NCI-H2227 treated with DMSO at 0.1 percent for 48 hours (cell line): ENCODE measurements at regions not wholly inside any gene's neighbourhood (a gene's known extent, or its start where the extent isn't known, plus 50 kb on each side); places are given as distances from the start of the nearest gene placed in this dataset.

Experiments used
- DNase-seq: peaks from one replicate; lab custom pipeline; 2025; lab: John Stamatoyannopoulos, UW

DNA sequence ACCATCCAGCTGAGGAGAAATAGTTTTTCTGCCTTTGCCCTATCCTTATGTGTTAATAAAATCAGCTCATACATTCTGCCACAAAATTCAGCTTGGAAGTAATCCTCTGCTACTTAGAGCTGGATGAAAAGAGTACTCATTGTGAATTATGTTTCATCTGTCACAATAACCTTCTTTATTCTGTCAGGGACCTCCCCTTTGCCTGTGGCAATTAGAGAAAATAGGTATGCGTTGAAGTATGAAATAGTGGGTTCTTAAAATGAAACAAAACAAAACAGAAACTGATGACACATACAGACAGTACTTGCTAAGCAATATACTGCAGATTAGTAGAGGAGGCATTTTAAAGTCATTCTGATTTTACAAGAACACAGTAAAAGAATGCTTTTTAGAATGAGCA lies 578.5 kb downstream of the USP25 start:
- DNase-seq = peak; percentile 76

DNA sequence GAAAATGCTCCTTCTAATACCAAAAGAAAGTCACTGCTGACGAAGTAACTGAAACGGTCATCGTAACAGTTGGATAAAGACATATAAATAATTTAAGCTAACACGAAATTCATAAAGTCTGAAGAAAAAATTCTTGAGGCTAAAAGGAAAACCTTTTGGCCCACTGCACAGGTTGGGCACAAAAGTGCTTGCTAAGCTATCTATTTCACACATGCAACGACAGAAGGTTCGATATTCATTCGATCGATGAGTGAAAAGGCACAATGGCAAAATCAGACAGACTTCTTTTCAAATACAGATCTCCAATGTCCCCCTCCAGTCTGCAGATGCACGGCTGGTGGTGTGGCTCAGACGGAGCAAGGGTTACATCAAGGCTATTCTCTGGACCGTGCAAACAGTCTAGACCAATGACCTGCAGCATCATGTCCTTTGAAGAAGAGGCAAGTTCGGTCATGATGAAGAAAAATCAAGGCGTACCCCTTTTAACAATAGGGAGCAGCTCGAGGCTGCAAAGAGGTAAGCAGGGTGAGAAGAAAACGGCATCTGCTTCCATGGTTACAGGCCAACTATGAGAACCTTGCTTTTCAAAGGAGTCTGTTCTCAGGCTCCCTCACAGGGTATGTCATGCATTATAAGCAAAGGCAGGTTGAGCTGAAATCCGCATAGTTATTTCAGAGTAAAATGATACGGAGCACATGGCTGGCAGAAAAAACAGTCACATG lies 579.6 kb downstream of the USP25 start:
- peak; percentile 57 for DNase-seq

DNA sequence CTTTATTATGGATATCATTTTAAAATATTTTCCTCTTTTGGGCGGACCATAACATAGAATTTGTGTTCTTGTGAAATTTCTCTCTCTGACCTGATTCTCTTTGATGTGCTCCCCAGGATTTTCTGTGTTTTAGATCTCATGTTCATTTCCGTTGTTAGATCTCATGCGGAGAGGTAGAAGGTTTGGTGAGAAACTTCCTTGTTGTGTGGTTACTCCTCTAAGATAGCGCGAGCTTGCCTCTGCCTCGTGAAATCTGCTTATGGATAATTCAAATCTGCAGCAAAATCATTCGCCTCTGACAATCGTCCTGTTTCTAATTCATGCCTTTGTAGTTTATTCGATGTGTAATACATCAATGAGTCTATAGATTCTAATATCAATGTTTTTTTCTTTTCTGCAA lies 580.4 kb downstream of the USP25 start:
- DNase-seq = no peak

DNA sequence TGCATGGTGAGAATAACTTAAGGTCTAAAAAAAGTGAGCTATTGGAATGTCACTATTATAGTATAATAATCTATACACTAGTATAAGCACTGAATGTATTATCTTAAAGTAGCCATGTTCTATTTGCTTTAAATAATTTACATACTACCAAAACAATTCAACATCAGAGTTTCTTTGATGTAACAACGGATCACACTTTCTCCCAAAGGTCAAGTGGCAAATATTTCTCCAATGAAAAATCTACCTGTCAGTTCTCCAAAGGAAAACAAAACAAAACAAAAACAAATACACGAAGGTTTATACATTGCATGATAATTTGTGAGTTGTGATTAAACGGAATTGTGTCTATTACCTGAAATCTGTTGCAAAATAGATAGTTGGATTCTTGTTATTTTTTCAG lies 581.4 kb downstream of the USP25 start:
- no peak for DNase-seq

DNA sequence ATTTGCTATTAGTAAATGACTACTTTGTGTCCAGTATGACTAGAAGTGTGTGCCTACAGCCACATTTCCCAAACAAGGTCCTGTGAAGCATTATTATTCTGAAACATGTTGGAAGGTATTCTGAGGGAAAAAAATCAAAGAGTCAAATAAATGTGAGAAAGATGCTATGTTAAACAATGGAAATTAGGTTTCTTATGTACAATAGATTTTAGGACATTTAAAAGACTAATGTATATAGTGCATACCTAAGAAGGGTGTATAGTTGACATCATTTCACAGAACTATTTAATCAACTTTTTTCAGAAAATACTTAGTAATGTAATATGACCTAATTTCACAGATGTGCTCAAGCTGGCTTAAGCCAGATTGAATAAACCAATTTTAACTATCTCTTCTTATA lies 582.5 kb downstream of the USP25 start:
- no peak for DNase-seq

DNA sequence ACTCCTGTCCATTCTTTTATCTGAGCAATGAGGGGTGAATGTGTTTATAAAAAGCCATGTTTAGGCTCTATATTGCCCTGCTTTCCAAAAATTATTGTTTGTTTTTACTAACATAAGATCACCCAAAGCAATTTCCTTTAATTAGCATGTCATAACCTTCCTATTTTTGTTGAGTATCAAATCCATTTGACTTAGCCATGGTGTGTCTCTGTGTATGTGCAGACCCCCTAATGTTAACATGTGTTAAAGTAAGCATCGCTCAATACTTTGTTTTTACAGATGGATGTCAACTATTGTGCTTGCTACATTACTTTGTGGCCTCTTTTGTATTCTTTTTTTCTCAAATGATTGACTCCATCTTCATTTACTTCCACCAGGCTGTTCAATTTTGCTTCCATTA lies 585.4 kb downstream of the USP25 start:
- DNase-seq = no peak

DNA sequence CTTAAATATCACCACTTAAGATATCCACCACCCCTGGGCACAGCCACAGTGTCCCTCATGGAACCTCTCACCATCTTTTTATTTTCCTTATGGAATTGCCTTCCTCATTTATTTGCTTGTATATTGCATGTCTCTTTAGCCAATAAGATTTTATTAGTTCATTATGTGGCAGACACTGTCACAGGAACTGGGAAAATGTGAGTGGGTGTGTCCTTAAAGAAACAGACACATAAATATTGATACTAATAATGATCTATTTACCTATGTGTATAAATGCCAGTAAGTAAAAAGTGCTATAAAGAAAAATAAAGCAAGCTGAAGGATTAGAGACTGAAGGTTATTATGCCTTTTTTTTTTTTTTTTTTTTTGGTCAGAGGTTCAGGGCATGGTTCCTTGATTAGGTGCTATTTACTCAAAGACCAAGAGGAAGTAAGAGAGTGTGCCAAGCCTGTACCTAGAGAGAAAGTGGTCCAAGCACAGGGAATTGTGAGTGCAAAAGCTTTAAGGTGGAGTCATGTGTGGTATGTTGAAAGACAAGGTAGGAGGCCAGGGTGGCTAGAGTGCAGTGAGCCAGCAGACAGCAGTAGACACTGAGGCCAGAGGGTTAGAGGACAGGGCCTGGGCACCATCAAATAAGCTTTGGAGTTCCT lies 589.0 kb downstream of the USP25 start:
- no peak for DNase-seq

DNA sequence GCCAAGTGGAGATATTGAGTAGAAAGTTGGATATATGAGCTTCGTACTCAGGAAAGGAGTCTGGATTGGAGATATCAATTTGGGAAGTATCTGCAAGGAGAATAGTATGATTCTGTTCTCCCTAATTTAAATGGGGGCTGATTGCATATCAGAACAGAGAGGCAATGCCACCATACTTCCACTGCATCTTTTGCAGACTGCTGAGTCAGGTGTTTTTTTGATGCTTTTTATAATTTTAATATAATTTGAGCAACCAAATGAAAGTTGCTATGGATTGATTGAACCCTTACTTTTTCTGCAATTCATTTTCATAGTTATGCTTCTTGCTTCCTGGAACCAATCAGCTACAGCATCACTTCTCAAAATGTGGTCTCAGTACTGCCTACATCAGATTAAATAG lies 590.3 kb downstream of the USP25 start:
- no peak for DNase-seq

DNA sequence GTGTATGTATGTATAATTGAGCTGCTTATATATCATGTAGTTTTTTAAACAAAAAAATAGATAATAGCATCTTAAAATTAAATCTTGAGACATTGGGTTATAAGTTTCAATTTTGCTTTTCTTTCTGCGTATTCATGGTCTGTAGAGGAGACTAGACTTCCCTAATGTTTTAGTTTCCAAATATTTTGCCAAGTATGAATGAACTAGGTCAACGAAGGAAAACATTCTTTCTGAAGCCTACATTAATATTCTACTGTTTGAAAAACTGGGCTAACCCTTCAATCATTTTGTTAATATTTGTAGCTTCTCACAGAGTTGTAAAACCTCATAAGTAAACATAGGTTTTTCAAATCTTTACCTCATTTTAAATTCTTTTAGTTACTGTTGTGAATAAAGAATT lies 592.7 kb downstream of the USP25 start:
- DNase-seq = no peak

DNA sequence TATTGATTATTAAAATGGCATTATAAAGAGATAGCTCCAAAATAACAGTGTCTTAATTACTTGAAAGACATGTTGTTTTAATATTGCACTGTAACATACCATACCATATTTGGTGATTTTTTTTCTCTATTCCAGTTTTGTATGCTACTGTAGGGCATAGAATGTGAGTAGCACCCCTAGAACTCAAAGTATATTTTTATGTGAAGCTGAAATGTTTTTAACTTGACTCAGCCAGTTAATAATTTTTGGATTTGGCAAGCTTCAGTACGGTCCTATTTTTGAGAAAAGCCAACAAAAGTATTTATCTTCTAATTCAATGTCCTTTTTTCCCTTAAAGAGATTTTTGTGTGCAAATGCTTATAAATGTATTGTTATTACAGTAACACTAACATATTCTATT lies 593.8 kb downstream of the USP25 start:
- no peak for DNase-seq

DNA sequence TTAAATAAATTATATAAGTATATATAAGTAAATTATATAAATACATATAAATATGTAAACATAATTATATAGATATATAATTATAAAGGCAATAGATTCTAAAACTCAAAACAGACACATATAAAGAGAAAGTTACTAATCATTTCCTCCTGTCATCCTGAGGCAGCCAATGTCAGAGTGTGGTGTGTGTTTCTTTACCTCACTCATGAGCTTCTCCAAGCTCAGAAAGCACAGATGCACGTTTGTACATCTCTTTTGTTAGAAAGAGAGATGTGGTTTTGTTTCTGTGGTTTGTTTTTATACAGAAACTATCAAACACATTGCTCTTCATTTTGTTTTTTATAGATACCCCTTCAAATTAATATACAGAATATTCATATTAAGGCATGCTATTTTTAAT lies 594.8 kb downstream of the USP25 start:
- DNase-seq = no peak

DNA sequence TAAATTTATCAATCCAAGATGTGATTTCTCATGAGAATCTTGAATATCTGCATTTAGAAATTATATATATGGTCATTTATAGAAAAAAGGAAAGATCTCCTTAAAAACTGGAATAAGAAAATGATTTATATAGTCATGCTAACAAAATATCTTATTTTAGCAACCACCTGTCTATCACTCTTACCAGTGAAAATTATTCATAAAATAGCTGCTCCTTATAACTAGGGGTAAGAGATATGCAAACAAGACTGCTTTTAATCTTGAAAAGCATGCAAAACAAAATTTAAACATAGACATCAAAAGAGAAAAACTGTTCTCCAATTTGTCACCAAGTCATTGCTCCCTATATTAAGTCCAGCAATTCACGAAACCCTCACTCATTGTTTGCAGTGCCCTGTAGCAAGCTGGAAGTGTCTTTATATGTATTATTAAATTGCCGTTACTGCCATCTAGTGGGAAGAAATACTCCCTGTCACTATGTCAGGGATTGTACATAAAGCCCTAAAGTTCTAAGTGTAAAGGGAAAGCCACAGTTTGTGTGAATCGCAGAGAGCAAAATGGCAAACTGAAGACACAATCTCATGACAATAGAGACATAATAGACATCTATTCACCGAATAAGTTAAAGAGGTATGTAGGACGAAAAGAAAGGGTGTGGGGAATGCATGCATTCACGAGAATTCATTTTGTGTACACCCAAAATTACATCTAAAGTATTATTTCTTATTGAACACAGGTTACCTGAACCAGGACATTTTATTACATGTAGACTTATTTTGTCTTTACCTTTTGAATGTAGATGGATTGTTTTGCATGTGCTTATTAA lies 600.5 kb downstream of the USP25 start:
- peak; percentile 92 for DNase-seq

DNA sequence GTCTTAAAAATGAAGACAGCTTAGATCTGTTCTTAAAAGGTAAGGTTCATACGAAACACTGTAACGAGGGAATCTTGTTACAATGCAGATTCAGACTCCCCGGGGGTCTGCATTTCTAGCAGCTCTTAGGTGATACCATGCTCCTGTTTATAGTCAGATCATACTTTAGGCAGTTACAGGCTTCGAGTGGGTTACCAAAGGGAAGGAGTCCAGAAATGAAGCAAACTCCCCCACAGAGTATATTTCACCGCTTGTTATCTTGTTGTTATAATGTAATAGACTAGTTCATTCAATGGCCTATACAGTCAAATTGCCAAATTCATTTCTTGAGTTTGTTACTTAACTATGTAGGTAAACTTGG lies 601.1 kb downstream of the USP25 start:
- no peak for DNase-seq

DNA sequence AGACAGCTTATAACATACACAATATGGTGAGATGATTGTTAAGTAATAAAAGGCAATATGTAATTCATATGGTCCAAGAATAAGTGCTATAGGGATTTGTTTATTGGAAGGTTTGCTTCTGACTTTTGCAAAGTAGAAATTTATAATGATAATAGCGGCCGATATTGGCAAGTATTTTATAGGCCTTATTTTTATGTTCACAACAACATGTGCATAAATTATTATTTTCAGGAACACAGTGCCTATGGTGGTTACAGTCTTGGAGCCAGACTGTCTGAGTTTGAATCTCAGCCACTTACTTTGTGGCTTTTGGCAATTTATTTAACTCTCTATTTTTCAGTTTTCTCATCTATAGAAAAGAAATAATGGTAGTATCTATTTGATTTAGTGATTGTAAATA lies 607.5 kb downstream of the USP25 start:
- no peak for DNase-seq

DNA sequence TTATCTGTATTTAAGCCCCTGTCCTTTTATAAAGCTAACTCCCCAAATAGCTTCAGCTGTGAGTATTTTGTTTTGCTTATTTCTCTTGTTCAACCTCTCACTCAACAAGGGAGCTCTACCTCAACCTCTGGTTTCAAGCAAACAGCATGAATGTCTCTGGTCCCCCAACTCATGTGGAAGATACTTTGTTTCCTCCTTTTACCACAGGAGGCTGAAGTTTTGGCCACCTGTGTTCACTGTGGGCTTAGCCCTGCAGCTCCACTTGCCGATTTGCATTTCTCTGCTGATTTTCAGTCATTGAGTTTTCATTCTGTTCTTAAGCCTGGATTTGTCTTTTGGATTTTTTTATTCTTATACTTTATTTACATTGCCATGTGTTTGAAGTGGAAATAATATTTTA lies 613.1 kb downstream of the USP25 start:
- DNase-seq = no peak

DNA sequence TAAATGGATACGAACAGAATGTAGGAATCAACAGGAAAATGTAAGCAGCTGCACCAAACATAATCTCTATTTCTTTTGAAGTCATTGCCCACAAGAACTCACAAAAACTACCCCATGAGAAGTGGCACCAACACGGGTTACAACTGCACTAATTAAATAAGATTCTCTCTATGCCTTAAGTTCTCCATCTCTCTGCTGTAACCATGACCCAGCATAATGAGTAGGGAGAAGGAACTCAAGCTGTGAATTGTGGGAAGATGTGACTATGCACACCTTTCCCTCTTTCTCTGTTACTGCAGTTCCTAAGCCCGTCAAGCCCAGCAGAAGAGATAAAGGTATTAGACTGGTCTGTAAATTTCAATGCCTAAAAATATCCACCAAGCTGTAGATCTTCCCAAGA lies 614.0 kb downstream of the USP25 start:
- no peak for DNase-seq

DNA sequence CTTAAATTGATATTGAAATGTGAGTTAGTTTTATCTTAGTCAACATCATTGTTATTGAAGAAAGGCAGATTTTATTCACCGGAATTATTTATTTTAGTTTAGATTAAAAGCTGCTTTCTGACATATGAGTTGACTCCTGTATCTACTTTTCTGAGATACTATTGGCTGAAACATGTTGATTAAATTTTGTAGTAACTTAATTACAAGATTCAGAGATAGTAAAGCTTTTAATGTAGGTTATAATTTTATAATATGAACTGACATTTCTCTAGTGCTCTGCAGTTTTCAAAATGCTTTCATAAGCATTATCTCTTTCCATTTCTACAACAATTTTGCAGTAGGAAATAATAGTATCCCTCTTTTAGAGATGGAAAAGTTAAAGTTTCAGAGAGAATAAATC lies 616.0 kb downstream of the USP25 start:
- DNase-seq = no peak

DNA sequence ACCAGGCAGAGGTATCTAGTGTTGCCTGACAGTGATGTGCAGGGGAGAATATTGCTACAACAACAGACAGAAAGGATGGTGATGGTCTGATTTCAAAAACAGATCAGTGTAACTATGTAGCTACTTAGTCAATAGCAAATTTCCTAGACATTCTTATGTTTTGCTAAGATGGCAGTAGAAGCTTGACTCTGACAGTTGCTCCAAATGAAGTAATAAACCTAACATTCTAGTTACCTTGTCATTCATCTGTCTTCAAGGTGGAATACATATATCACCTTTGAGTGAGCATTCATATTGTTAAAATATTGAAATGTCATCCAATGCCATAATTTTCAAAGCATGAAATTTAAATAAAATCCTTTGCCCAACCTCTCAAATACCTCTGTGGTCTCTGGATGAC lies 617.4 kb downstream of the USP25 start:
- DNase-seq = no peak

DNA sequence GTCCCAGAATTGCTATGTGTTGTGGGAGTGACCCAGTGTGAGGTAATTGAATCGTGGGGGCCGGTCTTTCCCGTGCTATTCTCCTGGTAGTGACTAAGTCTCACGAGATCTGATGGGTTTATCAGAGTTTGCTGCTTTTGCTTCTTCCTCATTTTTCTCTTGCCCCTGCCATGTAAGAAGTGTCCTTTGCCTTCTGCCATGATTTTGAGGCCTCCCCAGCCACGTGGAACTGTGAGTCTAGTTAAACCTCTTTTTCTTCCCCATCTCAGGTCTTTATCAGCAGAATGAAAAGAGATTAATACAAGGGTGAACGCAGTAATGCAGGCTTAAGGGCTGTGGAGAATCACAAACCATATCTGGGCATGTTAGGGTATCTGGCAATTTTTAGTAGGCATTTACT lies 624.0 kb downstream of the USP25 start:
- no peak for DNase-seq

DNA sequence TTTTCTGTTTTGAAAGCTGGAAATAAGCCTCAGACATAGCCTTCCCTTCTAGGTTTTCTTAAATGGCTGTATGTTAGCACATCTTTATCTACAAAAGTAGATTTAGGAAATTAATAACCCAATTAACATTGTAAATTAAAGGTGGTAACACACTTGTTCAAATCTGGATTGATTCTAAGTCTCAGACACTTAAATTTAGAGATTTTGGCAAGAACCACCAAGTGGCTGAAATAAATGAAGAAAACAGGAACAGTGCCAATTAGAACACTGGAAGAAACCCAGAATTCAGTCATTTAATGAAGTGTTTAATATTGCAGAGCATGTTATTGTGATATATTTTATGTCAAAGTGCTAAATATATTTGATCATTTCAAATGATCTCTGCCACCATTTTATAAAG lies 628.2 kb downstream of the USP25 start:
- DNase-seq = no peak

DNA sequence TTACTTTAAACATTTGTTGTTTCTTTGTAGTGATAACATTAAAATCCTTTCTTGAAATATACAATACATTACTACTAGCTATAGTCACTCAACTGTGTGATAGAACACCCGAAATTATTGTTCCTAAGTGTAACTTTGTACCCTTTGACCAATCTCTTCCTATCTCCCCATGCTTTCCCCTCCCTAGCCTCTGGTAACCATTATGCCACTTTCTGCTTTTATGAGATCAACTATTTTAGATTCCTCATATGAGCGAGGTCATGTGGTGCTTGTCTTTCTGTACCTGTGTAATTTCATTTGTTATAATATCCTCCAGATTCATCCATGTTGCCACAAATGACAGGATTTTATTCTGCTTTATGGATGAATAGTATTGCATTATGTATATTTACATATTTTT lies 629.0 kb downstream of the USP25 start:
- no peak for DNase-seq

DNA sequence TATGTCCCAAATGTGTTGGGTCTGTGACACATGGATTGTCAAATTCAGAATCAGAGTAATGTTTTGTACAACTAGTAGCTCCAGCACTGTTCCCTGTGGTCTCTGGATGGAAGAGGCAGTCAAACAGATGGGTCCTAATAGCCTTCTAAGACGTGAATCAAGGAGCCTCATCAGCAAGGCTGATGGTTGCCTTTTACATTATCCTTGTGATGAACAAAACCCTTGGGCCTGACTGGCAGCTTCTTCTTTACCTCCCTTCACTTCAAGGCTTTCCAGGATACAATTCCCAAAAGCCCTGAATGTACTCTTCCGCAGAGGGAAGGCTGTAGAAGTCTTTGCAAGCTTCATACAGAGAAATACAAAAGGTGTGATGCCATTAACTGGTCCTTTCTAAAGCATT lies 633.3 kb downstream of the USP25 start:
- DNase-seq = no peak

DNA sequence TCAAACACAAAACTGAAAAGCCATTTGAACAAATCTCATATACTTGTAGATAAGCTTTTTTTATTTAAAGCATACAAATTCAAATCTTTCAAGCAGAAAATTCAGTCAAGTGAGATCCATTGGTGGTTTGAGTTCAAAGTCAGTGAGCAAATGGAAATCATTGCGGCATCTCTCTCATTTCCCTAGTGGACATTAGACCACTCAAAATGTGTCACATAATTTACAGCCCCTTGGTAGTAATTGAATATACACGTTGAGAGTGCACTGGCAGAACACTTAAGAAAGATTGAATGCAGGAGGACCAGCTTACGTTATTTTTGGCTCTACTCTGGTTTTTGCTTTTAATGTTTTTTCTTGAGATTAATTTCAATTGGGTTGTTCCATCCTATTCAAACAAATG lies 633.7 kb downstream of the USP25 start:
- no peak for DNase-seq
